ENCODE measurements at regions not wholly inside any gene's neighbourhood (a gene's known extent, or its start where the extent isn't known, plus 50 kb on each side); places are given as distances from the start of the nearest gene placed in this dataset.
A peak's percentile ranks its signal among the peaks of the same experiment; 100 is the strongest.

DNA sequence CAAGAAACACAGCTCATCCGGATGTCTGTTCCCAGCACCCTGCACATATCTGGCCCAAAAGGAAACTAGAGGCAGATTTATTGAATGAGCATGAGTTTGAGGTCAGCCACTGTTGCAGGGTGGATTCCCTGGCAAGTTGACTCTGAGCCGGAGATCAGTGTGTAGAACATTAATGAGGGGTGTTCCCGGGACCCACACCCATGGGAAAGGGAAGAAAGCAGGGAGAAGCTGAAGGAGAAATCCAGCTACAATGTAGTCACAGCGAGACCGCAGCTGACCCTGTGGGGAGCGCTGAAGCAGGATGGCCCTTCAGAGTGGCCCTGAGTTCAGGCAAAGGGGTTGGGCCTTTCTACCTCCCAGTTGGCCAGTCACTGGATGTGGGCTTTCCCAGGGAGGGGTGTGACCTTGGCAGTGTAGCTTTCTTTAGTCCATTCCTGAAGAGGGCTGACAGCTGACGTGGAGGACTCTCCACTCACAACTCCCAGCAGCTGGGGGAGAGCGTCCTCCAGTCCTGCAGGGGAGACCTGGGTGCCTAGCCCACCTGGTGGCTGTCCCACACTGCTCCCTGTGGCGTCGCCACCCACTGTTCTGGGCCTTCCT lies 324.2 kb upstream of the ZMIZ1 start:
- DNase-seq (ENCODE audit: low read depth): no peak

DNA sequence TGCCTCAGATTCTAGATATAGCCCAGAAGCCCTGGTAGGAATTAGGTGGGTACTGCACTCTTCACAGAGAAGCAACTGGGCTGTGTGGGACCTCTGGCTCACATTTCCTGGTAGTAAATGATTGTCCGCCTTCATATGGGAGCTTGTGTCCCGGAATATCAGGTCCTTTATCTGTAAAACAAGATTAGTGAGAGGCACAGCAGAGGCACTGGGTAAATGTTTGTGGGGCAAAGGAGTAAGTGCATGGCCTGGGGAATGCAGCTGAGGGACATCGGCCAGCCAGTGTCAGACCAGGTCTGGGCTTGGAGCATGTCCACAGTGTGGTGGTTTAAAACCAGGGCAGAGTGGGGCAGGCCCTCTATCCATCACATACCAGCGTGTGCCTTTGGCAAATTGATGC lies 323.3 kb upstream of the ZMIZ1 start:
- DNase-seq (ENCODE audit: low read depth): no peak

DNA sequence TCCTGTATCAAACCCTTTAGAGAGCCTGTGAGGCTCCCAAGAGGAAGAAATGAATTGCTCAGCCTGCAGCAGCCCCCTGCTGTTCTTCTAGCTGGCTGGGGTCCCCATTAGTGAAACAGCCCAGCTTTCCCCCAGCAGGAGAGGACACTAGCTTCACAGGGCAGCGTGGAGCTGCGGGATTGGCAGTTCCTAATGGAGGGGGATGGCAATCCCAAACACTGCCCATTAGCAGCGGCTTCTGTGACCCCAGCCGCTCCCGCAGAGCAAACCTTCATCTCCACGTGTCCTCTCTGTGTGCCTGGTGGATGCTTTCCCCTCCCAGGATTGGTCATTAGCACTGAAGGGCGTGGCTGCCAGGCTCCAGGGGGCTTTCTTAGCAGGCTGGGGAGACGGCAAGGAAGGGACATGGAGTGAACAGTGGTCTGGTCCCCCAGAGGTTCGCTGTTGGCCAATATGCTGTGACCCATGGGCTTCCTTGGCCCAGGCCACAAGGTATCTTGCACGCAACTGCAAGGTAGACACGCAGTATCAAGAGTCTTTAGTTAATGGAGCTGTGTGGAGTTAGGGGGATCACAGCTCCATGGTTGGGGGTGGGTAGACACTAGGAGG lies 322.5 kb upstream of the ZMIZ1 start:
- DNase-seq (ENCODE audit: low read depth): no peak

DNA sequence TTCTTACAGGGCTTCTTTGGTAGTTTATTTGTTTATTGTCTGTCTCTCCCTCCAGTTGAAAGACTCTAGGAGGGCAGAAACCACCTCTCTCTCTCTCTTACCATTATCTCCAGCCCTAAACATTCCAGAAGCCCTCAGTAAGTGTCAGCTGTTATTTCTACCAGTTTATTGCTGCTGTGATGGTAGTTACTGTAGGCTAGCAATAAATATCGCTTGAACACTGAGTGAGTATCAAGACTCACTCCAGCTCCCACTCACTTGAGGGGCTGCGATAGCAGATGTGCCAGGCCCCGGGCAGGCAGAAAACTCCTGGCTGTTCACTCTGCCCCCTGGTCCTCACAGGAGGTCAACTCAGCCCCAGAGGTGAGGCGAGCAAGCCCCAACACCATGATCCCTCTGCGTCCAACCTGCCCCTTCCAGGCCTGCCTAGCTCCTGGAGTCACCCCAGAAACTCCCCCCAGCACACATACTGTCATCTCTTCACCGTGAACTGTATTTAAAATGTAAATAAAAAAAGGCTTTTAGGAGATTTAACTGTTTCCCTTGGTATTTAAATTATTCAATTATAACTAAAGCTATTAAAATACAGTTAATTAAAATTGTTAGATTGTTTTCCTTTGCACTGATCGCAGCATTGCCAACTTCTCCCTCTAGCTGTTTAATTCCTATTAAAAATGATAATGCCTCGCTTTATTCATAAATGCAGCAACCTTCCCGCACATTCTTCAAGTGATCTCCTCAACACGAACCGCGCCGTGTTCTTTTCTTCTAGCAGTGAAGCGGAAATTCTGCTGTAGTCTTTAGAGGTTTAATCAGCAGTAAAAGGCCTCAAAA lies 321.1 kb upstream of the ZMIZ1 start:
- DNase-seq (ENCODE audit: low read depth): no peak

DNA sequence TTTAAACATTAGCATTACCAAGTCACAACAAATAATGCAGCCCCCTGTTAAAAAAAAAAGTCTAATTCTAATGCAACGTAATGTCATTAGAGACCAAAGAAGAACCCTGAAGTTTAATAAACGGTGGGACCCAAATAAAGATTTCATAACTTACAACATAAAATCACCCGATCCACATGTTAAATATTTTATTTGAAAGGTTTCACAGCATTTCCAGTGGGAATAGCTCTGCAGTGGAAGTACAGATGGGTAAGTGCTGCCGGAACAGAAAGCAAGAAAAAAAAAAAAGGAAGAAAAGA lies 320.6 kb upstream of the ZMIZ1 start:
- DNase-seq (ENCODE audit: low read depth): no peak

DNA sequence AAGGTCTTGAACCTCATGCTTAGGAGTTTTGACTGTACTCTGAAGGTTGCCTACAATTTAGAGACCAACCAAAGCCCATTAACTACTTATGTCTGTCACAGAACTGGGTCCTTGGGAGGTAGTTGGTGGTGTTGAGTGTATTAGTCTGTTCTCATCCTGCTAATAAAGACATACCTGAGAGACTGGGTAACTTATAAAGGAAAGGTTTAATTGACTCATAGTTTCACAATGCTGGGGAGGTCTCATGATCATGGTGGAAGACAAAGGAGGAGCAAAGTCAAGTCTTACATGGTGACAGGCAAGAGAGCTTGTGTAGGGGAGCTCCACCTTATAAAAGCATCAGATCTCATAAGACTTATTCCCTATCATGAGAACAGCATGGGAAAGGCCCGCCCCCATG lies 319.6 kb upstream of the ZMIZ1 start:
- DNase-seq (ENCODE audit: low read depth): no peak

DNA sequence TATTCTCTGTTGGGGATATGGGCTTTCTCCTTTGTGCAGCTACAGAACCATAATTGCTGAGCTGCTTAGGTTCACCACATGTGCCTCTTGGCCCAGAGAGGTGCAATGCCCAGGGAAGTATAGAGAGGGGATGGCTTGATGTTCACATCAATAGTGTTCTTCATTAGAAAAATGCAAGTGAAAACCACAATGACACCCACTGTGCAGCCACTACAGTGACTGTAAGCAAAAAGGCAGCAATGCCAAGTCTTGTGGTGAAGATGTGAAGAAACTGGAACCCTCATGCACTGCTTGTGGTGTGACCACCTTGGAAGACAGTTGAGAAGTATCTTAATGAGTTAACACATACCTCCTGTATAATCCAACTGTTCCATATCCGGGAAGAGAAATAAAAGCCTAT lies 318.9 kb upstream of the ZMIZ1 start:
- no peak for DNase-seq (ENCODE audit: low read depth)

DNA sequence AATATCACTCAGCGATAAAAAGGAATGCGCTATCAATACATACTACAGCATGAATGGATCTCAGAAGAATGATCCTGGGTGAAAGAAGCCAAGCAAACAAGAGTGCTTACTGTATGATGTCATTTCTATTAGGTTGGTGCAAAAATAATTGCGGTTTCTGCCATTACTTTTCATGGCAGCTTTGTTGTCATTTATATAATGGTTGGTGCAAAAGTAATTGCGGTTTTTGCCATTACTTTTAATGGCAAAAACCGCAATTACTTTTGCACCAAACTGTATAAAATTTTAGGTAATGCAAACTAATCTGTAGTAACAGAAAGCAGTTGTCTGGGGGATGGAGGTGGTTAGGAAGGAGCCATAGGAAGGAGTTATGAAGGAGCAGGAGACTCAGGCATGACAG lies 318.3 kb upstream of the ZMIZ1 start:
- no peak for DNase-seq (ENCODE audit: low read depth)

DNA sequence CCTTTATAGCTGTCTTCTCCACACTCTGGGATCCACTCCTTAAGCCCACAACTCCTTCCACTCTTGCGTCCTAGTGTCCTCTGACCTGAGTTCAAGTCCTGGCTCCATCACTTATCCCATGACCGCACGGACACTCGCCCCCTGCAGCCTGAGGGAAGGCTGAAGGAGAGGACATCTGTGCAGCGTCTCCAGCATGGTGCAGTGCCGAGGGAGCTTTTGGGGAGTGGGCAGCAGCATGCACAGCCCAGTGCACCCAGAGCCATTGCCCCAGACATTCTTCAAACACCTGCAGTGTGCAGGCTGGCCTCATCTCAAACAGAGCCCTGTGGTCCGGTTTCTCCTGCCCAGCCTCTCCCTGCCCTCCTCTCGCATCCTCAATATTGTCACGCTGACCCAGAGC lies 317.1 kb upstream of the ZMIZ1 start:
- no peak for DNase-seq (ENCODE audit: low read depth)

DNA sequence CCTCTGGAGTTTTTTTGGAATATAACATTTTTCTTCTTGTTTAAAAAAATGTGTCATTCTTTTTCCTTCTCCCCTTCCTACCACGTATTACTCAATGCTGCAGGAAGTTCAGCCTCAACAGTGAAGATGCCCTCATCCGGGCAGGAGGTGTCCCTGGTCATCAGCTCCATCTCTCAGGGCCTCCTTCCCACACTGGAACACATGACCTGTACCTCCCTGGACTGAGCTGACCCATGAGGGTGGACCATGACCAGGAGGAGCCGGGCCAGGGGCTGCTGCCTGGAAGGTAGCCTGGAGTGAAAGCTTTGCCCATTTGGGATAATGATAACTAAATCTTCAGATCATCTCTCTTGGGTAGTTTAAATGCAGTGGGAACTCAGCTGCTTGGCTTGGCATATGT lies 316.5 kb upstream of the ZMIZ1 start:
- no peak for DNase-seq (ENCODE audit: low read depth)

DNA sequence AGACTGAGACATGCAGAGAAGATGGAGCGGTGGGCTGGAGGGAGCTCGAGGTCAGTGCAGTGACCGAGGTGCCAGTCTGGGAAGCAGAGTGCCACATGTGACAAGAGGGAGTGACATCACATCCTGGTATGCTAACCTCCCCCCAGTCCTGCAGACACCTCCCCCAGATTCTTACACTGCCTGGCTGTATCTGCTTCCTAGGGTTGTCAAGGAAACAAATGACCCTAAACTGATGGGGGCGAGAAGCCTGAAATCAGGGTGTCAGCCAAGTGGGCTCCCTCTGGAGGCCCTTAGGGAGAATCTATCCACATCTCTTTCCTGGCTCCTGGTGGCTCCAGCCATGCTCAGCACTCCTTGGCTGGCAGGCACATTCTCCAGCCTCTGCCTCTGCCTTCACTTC lies 316.1 kb upstream of the ZMIZ1 start:
- DNase-seq (ENCODE audit: low read depth): no peak

DNA sequence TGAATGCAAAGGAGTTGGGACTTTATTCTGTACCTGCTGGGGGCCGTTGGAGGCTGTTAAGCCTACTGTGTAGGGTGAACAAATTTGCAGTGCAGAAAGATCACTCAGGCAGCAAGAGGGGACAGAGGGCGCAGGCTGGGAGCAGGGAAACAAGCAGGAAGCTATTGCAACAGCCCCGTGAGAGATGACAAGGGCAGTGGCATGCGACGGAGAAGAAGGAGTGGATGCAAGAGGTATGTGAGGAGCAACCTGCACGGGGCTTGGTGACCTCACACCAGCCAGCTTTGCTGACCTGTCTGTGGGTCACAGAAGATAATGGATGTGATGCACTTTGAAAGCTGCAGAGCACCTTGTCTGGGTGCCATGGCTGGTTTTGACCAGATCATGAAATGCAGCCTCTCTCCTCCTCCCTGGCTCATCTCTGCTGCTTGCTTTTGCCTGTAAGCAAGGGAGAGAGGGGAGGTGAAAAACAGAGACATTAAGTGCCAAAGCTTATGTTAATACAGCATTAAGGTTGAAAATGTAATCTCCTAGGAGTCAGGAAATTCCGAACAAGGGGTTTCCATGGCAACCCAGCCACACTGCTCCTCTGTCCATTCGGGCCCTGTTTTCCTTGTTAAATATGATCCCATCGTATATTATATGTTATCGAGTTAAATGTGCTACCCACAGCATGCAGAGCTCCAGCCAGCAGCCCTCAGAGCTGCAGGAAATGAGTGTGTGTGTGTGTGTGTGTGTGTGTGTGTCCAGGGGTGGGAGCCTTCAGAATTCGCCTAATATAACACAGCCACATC lies 314.3 kb upstream of the ZMIZ1 start:
- no peak for DNase-seq (ENCODE audit: low read depth)

DNA sequence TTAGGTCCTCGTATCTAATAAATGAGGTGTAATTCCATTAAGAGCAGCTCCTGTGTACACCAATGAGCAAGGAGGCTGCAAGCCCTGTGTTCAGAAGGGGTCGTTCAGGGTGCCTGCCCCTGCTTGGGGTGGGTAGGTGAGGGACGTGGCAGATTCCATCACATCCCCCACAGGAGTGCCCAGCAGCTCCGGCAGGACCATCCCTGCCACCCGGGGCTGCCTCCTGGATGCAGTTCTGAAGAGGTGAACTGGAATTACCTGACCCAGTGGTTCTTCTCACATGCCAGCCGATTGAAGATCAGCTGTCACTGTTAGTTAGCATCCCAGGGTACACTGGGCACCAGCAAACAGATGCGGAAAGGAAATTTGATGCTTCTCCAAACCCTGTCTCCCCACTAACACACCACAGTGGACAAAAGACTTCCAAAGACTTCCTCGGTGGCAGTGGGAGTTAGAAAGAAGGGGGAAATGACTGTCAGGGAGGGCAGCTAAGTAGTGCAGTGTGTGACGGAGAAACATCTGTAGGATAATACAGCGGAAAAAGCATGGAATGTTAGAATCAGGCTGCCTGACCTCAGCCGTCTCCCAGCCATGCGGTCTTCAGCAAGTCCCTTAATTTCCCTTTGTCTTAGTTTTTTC lies 313.6 kb upstream of the ZMIZ1 start:
- no peak for DNase-seq (ENCODE audit: low read depth)

DNA sequence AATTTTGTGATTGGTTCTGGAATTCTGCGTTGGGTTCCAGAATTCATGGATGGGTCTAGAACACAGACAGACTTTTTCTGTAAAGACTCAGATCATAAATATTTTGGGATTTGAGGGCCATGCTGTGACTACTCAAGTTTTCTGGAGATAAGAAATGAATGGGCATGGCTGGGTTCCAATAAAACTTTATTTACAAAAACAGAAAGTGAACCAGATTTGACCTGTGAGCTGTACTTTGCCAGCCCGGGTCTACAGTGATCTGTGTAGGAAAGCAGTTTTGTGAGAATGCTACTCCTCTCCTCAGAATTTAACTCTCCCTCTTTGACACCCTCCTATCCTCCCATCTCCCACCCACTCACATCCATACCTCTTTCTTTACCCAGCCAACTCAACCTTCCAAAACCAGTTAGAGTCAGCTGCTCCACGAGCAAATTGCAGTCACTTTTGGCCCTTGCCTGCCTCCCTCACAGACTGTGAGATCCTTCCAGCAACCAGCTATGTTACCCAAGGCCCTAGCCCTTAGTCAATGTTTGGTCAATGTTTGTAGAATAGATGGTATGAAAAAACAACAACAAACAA lies 312.8 kb upstream of the ZMIZ1 start:
- no peak for DNase-seq (ENCODE audit: low read depth)

DNA sequence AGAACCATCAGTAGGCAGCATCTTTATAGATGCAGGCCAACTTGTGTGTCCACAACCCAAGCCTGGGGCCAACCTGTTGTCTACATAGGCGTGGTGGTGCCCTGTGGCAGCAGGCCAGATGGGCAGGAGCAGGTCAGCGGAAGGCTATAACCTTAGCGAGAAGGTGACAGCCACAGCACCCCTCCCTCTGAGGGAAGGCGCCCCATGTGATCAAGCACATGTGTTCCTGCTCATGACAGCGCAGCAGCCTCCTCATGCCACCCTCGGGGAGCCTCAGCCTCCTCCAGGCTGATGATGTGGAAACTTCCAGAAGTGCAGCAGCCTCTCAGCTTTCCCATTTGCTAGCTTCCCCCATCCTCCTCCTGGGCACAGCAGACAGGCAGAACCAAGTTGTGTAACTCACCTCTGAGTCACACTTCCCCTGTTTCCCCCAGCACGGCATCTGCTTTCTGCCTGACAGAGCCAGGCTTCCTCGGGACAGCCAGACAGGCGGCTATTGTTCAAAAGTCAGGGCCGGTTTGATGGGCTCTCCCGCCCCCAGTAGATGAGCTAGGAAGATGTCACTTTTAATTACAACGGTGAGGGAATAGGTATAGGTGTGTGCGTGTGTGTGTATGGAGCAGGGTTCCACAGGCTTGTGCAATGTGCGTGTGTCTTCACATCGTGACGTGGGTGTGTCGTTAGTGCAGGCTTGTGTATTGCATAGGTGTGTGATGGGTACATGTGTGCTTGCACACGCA lies 312.0 kb upstream of the ZMIZ1 start:
- DNase-seq (ENCODE audit: low read depth): peak; percentile 5

DNA sequence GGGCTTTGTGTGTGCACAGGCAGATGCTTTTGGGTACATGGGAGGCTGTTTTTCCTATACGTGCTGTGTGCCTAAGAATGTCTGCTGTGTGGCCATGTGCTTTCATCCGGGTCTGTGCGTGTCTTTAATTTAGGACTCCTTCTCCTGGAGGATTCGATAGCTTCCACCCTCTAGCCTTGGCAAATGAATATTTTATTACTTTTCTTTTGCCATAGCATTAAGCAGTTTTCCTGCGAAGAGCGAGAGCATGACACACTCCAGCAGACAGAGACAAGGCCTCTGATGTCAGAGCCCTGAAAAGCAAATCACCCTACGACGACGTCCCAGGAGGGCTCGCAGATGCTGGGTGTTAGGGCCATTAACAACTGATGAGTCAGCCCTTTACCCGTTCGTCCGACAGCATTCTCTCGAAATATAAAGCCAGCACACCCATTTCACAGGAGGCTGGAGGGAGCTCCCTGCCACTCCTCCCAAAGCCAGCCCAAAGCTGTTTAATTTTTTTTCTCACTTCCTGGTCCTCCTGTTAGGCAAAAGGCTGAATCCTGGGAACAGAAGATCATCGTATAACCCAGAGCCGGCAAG lies 311.3 kb upstream of the ZMIZ1 start:
- no peak for DNase-seq (ENCODE audit: low read depth)

DNA sequence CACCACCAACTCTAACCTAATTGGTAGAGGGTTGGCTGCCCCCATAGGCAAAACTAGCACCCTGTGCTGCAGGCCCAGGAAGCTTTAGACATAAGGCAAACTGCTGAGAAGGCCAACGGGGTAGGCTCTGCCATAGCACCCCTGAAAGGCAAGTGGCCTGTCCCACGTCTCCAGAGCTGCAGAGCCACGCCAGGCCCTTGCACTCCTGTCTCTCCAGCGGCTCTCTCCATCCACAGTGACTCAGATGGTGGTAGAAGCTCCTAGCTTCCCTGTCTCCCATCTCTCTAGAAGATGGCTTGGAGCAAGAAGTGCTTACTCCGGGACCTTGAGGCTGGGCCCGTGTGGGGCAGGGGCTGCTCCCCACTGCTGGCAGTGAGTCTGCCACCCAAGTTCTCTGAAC lies 310.6 kb upstream of the ZMIZ1 start:
- no peak for DNase-seq (ENCODE audit: low read depth)

DNA sequence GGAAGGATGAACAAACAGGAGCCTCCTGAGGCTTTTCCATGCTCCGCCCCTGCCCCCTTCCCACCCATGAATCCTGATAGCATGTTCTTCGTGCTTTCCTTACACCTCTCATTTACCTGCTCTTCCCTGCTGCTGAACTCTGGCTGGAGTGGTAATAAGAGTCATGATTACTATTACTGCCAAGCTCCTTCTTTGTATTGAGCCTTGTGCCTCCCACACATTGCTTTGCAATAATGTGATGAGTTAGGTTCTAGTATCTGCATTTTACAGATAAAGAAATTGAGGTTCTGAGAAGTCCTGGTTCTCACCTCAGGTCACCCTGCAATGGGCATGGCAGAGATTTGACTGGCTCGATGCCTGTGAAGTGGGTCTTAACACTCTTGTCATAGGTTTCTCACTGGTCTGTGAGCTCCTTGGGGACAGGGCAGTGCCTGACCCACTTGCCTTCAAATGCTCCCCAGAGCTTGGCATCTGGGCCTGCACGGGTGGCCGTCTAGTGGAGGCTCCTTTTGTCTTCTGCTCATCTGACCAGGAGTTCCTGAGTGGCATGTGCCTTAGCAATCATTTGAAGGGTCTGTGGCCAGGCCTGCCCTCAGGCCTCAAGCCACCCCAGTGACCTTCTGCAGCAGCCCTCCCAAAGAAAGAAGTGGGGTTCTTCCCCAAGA lies 309.2 kb upstream of the ZMIZ1 start:
- no peak for DNase-seq (ENCODE audit: low read depth)

DNA sequence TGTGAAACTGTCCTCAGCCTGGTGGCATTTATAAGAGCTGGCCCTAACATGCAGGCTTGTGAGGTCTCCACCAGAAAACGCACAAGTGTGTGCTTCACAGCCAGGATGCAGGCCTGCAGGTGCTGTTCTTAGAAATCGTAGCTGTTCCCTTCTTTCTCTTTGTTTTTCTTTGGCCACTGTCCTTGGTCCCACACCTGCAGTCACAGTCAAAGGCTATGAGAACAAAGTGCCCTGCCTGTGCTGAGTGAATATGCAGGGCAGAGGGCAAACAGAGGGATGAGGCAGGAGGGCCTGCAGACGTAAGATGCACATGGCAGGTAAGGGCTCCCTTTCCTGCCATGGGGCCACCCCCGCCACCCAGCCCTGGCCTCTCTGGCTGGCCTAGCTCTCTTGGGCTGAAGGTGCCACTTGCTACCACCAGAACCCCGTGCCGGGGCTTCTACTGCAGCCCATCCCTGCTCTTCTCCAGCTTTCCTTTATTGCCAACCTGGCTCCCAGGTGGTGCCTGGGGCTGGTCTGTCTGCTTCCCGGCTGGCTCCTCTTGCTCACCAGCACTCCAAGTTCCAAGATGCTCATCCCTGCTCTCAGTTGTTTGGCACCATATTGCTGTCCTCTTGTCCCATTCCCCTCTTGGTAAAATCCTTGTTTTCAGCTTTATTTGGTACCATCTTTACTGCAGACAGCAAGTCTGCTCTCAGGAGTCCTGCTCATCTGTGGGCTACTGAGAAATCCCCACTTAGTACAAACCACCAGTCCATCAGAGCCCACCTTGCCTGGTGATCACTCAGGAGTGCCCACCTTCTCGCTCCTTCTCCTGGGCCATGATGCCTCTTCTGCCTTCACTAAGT lies 308.1 kb upstream of the ZMIZ1 start:
- no peak for DNase-seq (ENCODE audit: low read depth)

All from stimulated activated CD8-positive, alpha-beta memory T cell treated with anti-CD3 and anti-CD28 coated beads, Interleukin-12 subunit alpha, Interleukin-12 subunit beta, amount 100 ng/mL, for 4 hours (primary cell).